ENCODE measurements at regions not wholly inside any gene's neighbourhood (a gene's known extent, or its start where the extent isn't known, plus 50 kb on each side); places are given as distances from the start of the nearest gene placed in this dataset.

DNA sequence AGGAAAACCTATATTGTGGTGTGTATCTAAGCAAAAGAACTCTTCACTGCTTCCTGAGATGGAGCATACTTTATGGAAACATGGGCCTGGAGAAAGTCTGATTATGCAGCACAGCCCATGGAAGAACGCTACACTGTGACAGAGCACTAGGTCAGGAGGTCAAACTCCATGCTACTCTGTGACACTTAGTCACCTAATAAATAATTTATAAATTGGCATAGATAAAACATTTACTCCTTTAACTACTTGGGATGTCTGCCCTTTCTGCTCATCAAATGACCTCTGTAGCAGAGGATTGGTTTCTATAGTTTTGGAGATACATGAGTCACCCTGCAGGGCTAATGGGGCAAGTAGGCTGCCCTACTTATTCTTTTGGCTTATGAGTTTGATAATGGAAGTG is 134.7 kb upstream of the BANK1 start:
- no peaks in the 10 kb centered on the region for H4K20me1 ChIP-seq (ENCODE audit: insufficient read depth, low read length)
- intact Hi-C loops (cut with micrococcal nuclease; ENCODE audit: unreplicated experiment): no loop called here
- H3K4me3 ChIP-seq (replicated peaks in 1 of 3; ENCODE audit: insufficient read depth in 1 of 3, low read depth in 2 of 3, low read length in 3 of 3): no peak overlapping the region
- H2AFZ ChIP-seq (ENCODE audit: low read length): no peak overlapping the region
- in situ Hi-C loops (cut with HindIII; ENCODE audit: extremely low pct_ligation_motif_present, low pct_unique_long_range_greater_than_20kb): no loop called here
- ATAC-seq (no peak), DNase-seq (ENCODE audit: low spot score) (no peak), FAIRE-seq (no peak)
- H3K9me3 ChIP-seq (ENCODE audit: low read length): no peaks in the 10 kb centered on the region
- H3K27me3 ChIP-seq (ENCODE audit: control insufficient read depth in 1 of 2, insufficient read depth in 2 of 2, low read length in 2 of 2): no peaks in the 10 kb centered on the region
- CTCF ChIA-PET (ENCODE audit: low intra/inter-chr PET ratio, low total read pairs): no interaction called here
- no peaks in the 10 kb centered on the region for H3K4me1 ChIP-seq (ENCODE audit: insufficient read depth, low read length)
- no peak overlapping the region for H3K27ac ChIP-seq (ENCODE audit: extremely low read length, insufficient read depth, low read length)
- BruUV-seq (replicated peaks): no TSS peak
- POLR2A ChIA-PET: no interaction called here
- H3K9ac ChIP-seq (ENCODE audit: insufficient read depth, low read depth, low read length): no peak overlapping the region
- H3K36me3 ChIP-seq (replicated peaks in 1 of 2; ENCODE audit: control insufficient read depth in 1 of 2, insufficient read depth in 2 of 2, low read length in 2 of 2): no peaks in the 10 kb centered on the region
- H3K79me2 ChIP-seq (ENCODE audit: insufficient read depth, low read length): no peaks in the 10 kb centered on the region
- 0% methylated on average over 1 of the region's 1 CpG for WGBS (ENCODE audit: low lambda C conversion rate)
- no peak overlapping the region for H3K4me2 ChIP-seq (ENCODE audit: low read depth, low read length)
- TF ChIP-seq ZNF207 (IDR thresholded peaks at IDR 0.05; ENCODE audit: borderline replicate concordance) (no peak), SMAD1 (CRISPR knock-in tag; IDR thresholded peaks at IDR 0.05; ENCODE audit: borderline replicate concordance, low read depth) (no peak), ZNF501 (CRISPR knock-in tag; IDR thresholded peaks at IDR 0.05) (no peak), SRY (CRISPR knock-in tag; IDR thresholded peaks at IDR 0.05) (no peak), CBFB (CRISPR knock-in tag; IDR thresholded peaks at IDR 0.05) (no peak), MED13 (CRISPR knock-in tag; IDR thresholded peaks at IDR 0.05) (no peak), FOXP1 (IDR thresholded peaks at IDR 0.05) (no peak), FOXP1 (CRISPR knock-in tag; IDR thresholded peaks at IDR 0.05) (no peak), ZNF292 (CRISPR knock-in tag; IDR thresholded peaks at IDR 0.05; ENCODE audit: borderline replicate concordance, low read depth) (no peak), ZNF510 (CRISPR knock-in tag; IDR thresholded peaks at IDR 0.05; ENCODE audit: low read depth) (no peak), REPIN1 (CRISPR knock-in tag; IDR thresholded peaks at IDR 0.05; ENCODE audit: borderline replicate concordance, low read depth) (no peak), HMGA1 (CRISPR knock-in tag; conservative IDR thresholded peaks at IDR 0.05) (no peak), NCOR1 (IDR thresholded peaks at IDR 0.05; ENCODE audit: borderline replicate concordance, low read length) (no peak), ISL2 (CRISPR knock-in tag; IDR thresholded peaks at IDR 0.05) (no peak), HES4 (CRISPR knock-in tag; IDR thresholded peaks at IDR 0.05; ENCODE audit: borderline replicate concordance) (no peak), ZNF205 (CRISPR knock-in tag; IDR thresholded peaks at IDR 0.05) (no peak)
- TF ChIP-seq, protein P1, sequence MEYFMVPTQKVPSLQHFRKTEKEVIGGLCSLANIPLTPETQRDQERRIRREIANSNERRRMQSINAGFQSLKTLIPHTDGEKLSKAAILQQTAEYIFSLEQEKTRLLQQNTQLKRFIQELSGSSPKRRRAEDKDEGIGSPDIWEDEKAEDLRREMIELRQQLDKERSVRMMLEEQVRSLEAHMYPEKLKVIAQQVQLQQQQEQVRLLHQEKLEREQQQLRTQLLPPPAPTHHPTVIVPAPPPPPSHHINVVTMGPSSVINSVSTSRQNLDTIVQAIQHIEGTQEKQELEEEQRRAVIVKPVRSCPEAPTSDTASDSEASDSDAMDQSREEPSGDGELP (IDR thresholded peaks at IDR 0.05; ENCODE audit: borderline replicate concordance, low read depth): no peak
- TF ChIP-seq, protein P2, sequence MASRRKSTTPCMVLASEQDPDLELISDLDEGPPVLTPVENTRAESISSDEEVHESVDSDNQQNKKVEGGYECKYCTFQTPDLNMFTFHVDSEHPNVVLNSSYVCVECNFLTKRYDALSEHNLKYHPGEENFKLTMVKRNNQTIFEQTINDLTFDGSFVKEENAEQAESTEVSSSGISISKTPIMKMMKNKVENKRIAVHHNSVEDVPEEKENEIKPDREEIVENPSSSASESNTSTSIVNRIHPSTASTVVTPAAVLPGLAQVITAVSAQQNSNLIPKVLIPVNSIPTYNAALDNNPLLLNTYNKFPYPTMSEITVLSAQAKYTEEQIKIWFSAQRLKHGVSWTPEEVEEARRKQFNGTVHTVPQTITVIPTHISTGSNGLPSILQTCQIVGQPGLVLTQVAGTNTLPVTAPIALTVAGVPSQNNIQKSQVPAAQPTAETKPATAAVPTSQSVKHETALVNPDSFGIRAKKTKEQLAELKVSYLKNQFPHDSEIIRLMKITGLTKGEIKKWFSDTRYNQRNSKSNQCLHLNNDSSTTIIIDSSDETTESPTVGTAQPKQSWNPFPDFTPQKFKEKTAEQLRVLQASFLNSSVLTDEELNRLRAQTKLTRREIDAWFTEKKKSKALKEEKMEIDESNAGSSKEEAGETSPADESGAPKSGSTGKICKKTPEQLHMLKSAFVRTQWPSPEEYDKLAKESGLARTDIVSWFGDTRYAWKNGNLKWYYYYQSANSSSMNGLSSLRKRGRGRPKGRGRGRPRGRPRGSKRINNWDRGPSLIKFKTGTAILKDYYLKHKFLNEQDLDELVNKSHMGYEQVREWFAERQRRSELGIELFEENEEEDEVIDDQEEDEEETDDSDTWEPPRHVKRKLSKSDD (CRISPR knock-in tag; IDR thresholded peaks at IDR 0.05; ENCODE audit: low read depth): no peak
- TF ChIP-seq, protein P3, sequence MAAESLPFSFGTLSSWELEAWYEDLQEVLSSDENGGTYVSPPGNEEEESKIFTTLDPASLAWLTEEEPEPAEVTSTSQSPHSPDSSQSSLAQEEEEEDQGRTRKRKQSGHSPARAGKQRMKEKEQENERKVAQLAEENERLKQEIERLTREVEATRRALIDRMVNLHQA (CRISPR knock-in tag; IDR thresholded peaks at IDR 0.05): no peak
- TF ChIP-seq, protein P4, sequence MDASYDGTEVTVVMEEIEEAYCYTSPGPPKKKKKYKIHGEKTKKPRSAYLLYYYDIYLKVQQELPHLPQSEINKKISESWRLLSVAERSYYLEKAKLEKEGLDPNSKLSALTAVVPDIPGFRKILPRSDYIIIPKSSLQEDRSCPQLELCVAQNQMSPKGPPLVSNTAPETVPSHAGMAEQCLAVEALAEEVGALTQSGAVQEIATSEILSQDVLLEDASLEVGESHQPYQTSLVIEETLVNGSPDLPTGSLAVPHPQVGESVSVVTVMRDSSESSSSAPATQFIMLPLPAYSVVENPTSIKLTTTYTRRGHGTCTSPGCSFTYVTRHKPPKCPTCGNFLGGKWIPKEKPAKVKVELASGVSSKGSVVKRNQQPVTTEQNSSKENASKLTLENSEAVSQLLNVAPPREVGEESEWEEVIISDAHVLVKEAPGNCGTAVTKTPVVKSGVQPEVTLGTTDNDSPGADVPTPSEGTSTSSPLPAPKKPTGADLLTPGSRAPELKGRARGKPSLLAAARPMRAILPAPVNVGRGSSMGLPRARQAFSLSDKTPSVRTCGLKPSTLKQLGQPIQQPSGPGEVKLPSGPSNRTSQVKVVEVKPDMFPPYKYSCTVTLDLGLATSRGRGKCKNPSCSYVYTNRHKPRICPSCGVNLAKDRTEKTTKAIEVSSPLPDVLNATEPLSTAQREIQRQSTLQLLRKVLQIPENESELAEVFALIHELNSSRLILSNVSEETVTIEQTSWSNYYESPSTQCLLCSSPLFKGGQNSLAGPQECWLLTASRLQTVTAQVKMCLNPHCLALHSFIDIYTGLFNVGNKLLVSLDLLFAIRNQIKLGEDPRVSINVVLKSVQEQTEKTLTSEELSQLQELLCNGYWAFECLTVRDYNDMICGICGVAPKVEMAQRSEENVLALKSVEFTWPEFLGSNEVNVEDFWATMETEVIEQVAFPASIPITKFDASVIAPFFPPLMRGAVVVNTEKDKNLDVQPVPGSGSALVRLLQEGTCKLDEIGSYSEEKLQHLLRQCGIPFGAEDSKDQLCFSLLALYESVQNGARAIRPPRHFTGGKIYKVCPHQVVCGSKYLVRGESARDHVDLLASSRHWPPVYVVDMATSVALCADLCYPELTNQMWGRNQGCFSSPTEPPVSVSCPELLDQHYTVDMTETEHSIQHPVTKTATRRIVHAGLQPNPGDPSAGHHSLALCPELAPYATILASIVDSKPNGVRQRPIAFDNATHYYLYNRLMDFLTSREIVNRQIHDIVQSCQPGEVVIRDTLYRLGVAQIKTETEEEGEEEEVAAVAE (CRISPR knock-in tag; IDR thresholded peaks at IDR 0.05; ENCODE audit: borderline replicate concordance): no peak
